Gastroesophageal sphincter (tissue), 3 donors: ENCODE measurements at regions not wholly inside any gene's neighbourhood (a gene's known extent, or its start where the extent isn't known, plus 50 kb on each side); places are given as distances from the start of the nearest gene placed in this dataset.

Source experiments
- EP300 ChIP-seq: sonication (generic); formaldehyde crosslinking; IDR thresholded peaks from one replicate; pipeline ENCODE4 v1.6.1; 2017; ENCODE audit warnings: antibody characterized with exemption, mild to moderate bottlenecking
- POLR2A ChIP-seq, 2 donors: fragments of 450-650 bp; IDR thresholded peaks; one replicate each; pipeline ENCODE4 v1.6.1; 2017; ENCODE audit warnings: antibody characterized with exemption in 2 of 2, mild to moderate bottlenecking in 2 of 2, moderate library complexity in 1 of 2
- POLR2AphosphoS5 ChIP-seq: sonication (generic); formaldehyde crosslinking; IDR thresholded peaks from one replicate; pipeline ENCODE4 v1.6.1; 2017; ENCODE audit warnings: antibody characterized with exemption
- TF ChIP-seq, protein P1 (sequence below), 4 experiments: fragments of 200-600 bp in 2 of 4; fragments of 450-650 bp in 2 of 4; sonication (generic) in 1 of 4; IDR thresholded peaks; one replicate each; pipeline ENCODE4 v1.5.1; 2017 to 2019; ENCODE audit warnings: antibody characterized with exemption in 4 of 4, mild to moderate bottlenecking in 2 of 4, moderate library complexity in 2 of 4

DNA sequence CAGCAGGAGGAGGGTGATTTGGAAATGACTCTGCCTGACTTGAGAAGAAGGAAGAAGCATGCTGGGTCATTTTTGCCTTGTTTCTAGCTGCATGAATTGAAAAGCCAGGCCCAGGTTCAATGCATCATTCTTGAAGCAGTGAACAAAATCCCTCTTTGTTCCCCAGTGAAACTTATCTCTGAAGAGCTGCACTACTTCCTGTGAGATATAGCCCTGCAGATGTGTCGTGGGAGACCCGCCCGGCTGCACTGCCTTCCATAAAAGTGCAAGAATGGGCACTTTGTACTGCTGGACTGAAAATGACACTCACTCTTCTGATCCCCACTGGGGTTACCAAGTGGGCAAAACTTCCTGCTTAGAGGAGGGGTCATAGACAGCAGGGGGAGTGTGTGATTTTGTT lies 249.2 kb upstream of the NFIA start:
- TF ChIP-seq EP300 (no peak), POLR2AphosphoS5 (no peak), POLR2A (IDR thresholded peaks at IDR 0.05) (no peak)
- TF ChIP-seq, protein P1, sequence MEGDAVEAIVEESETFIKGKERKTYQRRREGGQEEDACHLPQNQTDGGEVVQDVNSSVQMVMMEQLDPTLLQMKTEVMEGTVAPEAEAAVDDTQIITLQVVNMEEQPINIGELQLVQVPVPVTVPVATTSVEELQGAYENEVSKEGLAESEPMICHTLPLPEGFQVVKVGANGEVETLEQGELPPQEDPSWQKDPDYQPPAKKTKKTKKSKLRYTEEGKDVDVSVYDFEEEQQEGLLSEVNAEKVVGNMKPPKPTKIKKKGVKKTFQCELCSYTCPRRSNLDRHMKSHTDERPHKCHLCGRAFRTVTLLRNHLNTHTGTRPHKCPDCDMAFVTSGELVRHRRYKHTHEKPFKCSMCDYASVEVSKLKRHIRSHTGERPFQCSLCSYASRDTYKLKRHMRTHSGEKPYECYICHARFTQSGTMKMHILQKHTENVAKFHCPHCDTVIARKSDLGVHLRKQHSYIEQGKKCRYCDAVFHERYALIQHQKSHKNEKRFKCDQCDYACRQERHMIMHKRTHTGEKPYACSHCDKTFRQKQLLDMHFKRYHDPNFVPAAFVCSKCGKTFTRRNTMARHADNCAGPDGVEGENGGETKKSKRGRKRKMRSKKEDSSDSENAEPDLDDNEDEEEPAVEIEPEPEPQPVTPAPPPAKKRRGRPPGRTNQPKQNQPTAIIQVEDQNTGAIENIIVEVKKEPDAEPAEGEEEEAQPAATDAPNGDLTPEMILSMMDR (IDR thresholded peaks at IDR 0.05): no peak
